ENCODE measurements at regions not wholly inside any gene's neighbourhood (a gene's known extent, or its start where the extent isn't known, plus 50 kb on each side); places are given as distances from the start of the nearest gene placed in this dataset.

- TF ChIP-seq, protein P1, sequence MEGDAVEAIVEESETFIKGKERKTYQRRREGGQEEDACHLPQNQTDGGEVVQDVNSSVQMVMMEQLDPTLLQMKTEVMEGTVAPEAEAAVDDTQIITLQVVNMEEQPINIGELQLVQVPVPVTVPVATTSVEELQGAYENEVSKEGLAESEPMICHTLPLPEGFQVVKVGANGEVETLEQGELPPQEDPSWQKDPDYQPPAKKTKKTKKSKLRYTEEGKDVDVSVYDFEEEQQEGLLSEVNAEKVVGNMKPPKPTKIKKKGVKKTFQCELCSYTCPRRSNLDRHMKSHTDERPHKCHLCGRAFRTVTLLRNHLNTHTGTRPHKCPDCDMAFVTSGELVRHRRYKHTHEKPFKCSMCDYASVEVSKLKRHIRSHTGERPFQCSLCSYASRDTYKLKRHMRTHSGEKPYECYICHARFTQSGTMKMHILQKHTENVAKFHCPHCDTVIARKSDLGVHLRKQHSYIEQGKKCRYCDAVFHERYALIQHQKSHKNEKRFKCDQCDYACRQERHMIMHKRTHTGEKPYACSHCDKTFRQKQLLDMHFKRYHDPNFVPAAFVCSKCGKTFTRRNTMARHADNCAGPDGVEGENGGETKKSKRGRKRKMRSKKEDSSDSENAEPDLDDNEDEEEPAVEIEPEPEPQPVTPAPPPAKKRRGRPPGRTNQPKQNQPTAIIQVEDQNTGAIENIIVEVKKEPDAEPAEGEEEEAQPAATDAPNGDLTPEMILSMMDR (IDR thresholded peaks at IDR 0.05), result no peak
- no peak for TF ChIP-seq EZH2 (IDR thresholded peaks at IDR 0.05; ENCODE audit: borderline replicate concordance, insufficient read depth, low read depth, low read length, poor library complexity, severe bottlenecking)
These were observed 110.2 kb upstream of the FGF10 start for GRCh38 chr5:44499381-44499780.
